GM21526 (cell line): ENCODE measurements at regions not wholly inside any gene's neighbourhood (a gene's known extent, or its start where the extent isn't known, plus 50 kb on each side); places are given as distances from the start of the nearest gene placed in this dataset.
"Not testable (repeated sequence)": the region's sequence is repeated elsewhere in the genome, so short reads cannot be mapped to it uniquely, and the experiment has no call there.

Source experiments
- ATAC-seq: cut with Tn5 transposase; IDR thresholded peaks from one replicate; pipeline ENCODE4 v1.9.1; 2021; ENCODE audit warnings: moderate library complexity; ENCODE audit not compliant: unreplicated experiment, low FRiP score

- no peak for ATAC-seq
These were observed 353.1 kb downstream of the GATA3 start for GRCh38 chr10:8407501-8408021.

- no peak for ATAC-seq
These were observed 356.0 kb downstream of the GATA3 start for GRCh38 chr10:8410506-8410905.

GRCh38 chr10:8412541-8412940 is 358.1 kb downstream of the GATA3 start:
- ATAC-seq = no peak

GRCh38 chr10:8415029-8415428 is 360.5 kb downstream of the GATA3 start:
- ATAC-seq = not testable (repeated sequence)

- no peak for ATAC-seq
These were observed 361.8 kb downstream of the GATA3 start for GRCh38 chr10:8416192-8416701.

- ATAC-seq = no peak
These were observed 362.3 kb downstream of the GATA3 start for GRCh38 chr10:8416760-8417159.

GRCh38 chr10:8417631-8418030 is 363.1 kb downstream of the GATA3 start:
- ATAC-seq = no peak

GRCh38 chr10:8418631-8419030 is 364.1 kb downstream of the GATA3 start:
- no peak for ATAC-seq

GRCh38 chr10:8420182-8420581 is 365.7 kb downstream of the GATA3 start:
- ATAC-seq = no peak

GRCh38 chr10:8424555-8425211 is 370.2 kb downstream of the GATA3 start:
- no peak for ATAC-seq

- no peak for ATAC-seq
These were observed 374.2 kb downstream of the GATA3 start for GRCh38 chr10:8428654-8429053.

GRCh38 chr10:8430321-8430720 is 375.8 kb downstream of the GATA3 start:
- ATAC-seq = no peak

- ATAC-seq = no peak
These were observed 377.0 kb downstream of the GATA3 start for GRCh38 chr10:8431511-8431910.

GRCh38 chr10:8435186-8436055 is 380.9 kb downstream of the GATA3 start:
- no peak for ATAC-seq

- no peak for ATAC-seq
These were observed 383.4 kb downstream of the GATA3 start for GRCh38 chr10:8437896-8438295.

GRCh38 chr10:8438603-8439002 is 384.1 kb downstream of the GATA3 start:
- ATAC-seq = no peak

- ATAC-seq = no peak
These were observed 384.6 kb downstream of the GATA3 start for GRCh38 chr10:8439040-8439439.

- no peak for ATAC-seq
These were observed 390.1 kb downstream of the GATA3 start for GRCh38 chr10:8444630-8445029.

GRCh38 chr10:8445353-8445752 is 390.9 kb downstream of the GATA3 start:
- no peak for ATAC-seq

- ATAC-seq = no peak
These were observed 395.4 kb downstream of the GATA3 start for GRCh38 chr10:8449909-8450308.

GRCh38 chr10:8453587-8453986 is 399.1 kb downstream of the GATA3 start:
- no peak for ATAC-seq
